ENCODE measurements at regions not wholly inside any gene's neighbourhood (a gene's known extent, or its start where the extent isn't known, plus 50 kb on each side); places are given as distances from the start of the nearest gene placed in this dataset.
"Not testable (repeated sequence)": the region's sequence is repeated elsewhere in the genome, so short reads cannot be mapped to it uniquely, and the experiment has no call there.

GRCh38 chr7:49707891-49708290 is 65.5 kb upstream of the VWC2 start:
- Histone ChIP-seq H3K36me3 (ENCODE audit: control insufficient read depth, insufficient read depth, low read length) (no peaks in the 10 kb centered on the region), H3K9me3 (ENCODE audit: control insufficient read depth, low read length) (no peaks in the 10 kb centered on the region), H3K27ac (ENCODE audit: insufficient read depth, low read depth, low read length, poor library complexity, severe bottlenecking) (no peak overlapping the region), H3K4me1 (ENCODE audit: control insufficient read depth, insufficient read depth, low read length) (no peaks in the 10 kb centered on the region), H3K27me3 (ENCODE audit: control insufficient read depth, insufficient read depth, low read length, poor library complexity, severe bottlenecking) (no peaks in the 10 kb centered on the region), H3K4me3 (ENCODE audit: insufficient read depth, low read depth, low read length) (no peak overlapping the region)
- 63 to 65% methylated on average over 2 to 3 of the region's 3 CpGs for WGBS, 2 experiments

- WGBS, 2 experiments: 93 to 96% methylated on average over 5 of the region's 5 CpGs
- Histone ChIP-seq H3K27ac (ENCODE audit: insufficient read depth, low read depth, low read length, poor library complexity, severe bottlenecking) (no peak overlapping the region), H3K4me1 (ENCODE audit: control insufficient read depth, insufficient read depth, low read length) (no peaks in the 10 kb centered on the region), H3K4me3 (ENCODE audit: insufficient read depth, low read depth, low read length) (no peak overlapping the region), H3K27me3 (ENCODE audit: control insufficient read depth, insufficient read depth, low read length, poor library complexity, severe bottlenecking) (no peaks in the 10 kb centered on the region), H3K36me3 (ENCODE audit: control insufficient read depth, insufficient read depth, low read length) (no peaks in the 10 kb centered on the region), H3K9me3 (ENCODE audit: control insufficient read depth, low read length) (no peaks in the 10 kb centered on the region)
These were observed 64.8 kb upstream of the VWC2 start for GRCh38 chr7:49708590-49708989.

- H3K27me3 ChIP-seq (ENCODE audit: control insufficient read depth, insufficient read depth, low read length, poor library complexity, severe bottlenecking); H3K27ac ChIP-seq (ENCODE audit: insufficient read depth, low read depth, low read length, poor library complexity, severe bottlenecking); H3K9me3 ChIP-seq (ENCODE audit: control insufficient read depth, low read length); H3K4me1 ChIP-seq (ENCODE audit: control insufficient read depth, insufficient read depth, low read length); H3K4me3 ChIP-seq (ENCODE audit: insufficient read depth, low read depth, low read length); H3K36me3 ChIP-seq (ENCODE audit: control insufficient read depth, insufficient read depth, low read length): not testable (repeated sequence)
- WGBS, 2 experiments: 96% methylated on average over 28 of the region's 28 CpGs
These were observed 62.2 kb upstream of the VWC2 start for GRCh38 chr7:49711072-49711723.

GRCh38 chr7:49714182-49714581 is 59.3 kb upstream of the VWC2 start:
- Histone ChIP-seq H3K9me3 (ENCODE audit: control insufficient read depth, low read length) (no peaks in the 10 kb centered on the region), H3K36me3 (ENCODE audit: control insufficient read depth, insufficient read depth, low read length) (no peaks in the 10 kb centered on the region), H3K4me3 (ENCODE audit: insufficient read depth, low read depth, low read length) (no peak overlapping the region), H3K27ac (ENCODE audit: insufficient read depth, low read depth, low read length, poor library complexity, severe bottlenecking) (no peak overlapping the region), H3K27me3 (ENCODE audit: control insufficient read depth, insufficient read depth, low read length, poor library complexity, severe bottlenecking) (no peaks in the 10 kb centered on the region), H3K4me1 (ENCODE audit: control insufficient read depth, insufficient read depth, low read length) (no peaks in the 10 kb centered on the region)
- WGBS, 2 experiments: 45 to 84% methylated on average over 1 to 2 of the region's 2 CpGs

DNA sequence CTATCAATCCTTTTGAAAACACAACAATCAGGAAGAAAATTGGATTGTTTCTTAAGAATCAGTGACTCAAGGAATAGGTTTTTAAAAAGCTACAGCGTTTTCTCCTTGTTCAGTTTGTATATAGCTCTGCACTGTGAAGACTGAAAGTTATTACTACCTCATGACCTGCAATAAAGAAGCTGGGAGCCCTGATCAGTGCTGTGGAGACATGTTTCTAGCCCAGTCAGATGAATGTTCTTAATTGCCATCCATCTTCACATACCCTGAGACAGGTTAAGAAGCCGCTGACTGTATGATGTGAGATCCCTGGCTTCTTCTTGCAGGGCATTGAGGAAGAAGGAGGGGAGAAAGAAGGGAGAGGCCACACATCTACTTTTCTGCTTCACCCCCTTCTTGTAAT is 58.0 kb upstream of the VWC2 start:
- Histone ChIP-seq H3K36me3 (ENCODE audit: control insufficient read depth, insufficient read depth, low read length) (no peaks in the 10 kb centered on the region), H3K27me3 (ENCODE audit: control insufficient read depth, insufficient read depth, low read length, poor library complexity, severe bottlenecking) (no peaks in the 10 kb centered on the region), H3K4me3 (ENCODE audit: insufficient read depth, low read depth, low read length) (no peak overlapping the region), H3K27ac (ENCODE audit: insufficient read depth, low read depth, low read length, poor library complexity, severe bottlenecking) (no peak overlapping the region), H3K4me1 (ENCODE audit: control insufficient read depth, insufficient read depth, low read length) (no peaks in the 10 kb centered on the region), H3K9me3 (ENCODE audit: control insufficient read depth, low read length) (no peaks in the 10 kb centered on the region)
- WGBS, 2 experiments: 92 to 100% methylated on average over 1 to 2 of the region's 2 CpGs

- no peaks in the 10 kb centered on the region for H3K36me3 ChIP-seq (ENCODE audit: control insufficient read depth, insufficient read depth, low read length)
- no peaks in the 10 kb centered on the region for H3K4me1 ChIP-seq (ENCODE audit: control insufficient read depth, insufficient read depth, low read length)
- H3K27me3 ChIP-seq (ENCODE audit: control insufficient read depth, insufficient read depth, low read length, poor library complexity, severe bottlenecking): no peaks in the 10 kb centered on the region
- 88 to 96% methylated on average over 2 of the region's 2 CpGs for WGBS, 2 experiments
- H3K4me3 ChIP-seq (ENCODE audit: insufficient read depth, low read depth, low read length): no peak overlapping the region
- H3K27ac ChIP-seq (ENCODE audit: insufficient read depth, low read depth, low read length, poor library complexity, severe bottlenecking): no peak overlapping the region
- no peaks in the 10 kb centered on the region for H3K9me3 ChIP-seq (ENCODE audit: control insufficient read depth, low read length)
These were observed 55.9 kb upstream of the VWC2 start for GRCh38 chr7:49717547-49717946.

GRCh38 chr7:49718760-49719159 is 54.7 kb upstream of the VWC2 start:
- WGBS, 2 experiments: 82 to 95% methylated on average over 2 to 3 of the region's 4 CpGs
- Histone ChIP-seq H3K27ac (ENCODE audit: insufficient read depth, low read depth, low read length, poor library complexity, severe bottlenecking) (no peak overlapping the region), H3K4me1 (ENCODE audit: control insufficient read depth, insufficient read depth, low read length) (no peaks in the 10 kb centered on the region), H3K4me3 (ENCODE audit: insufficient read depth, low read depth, low read length) (no peak overlapping the region), H3K27me3 (ENCODE audit: control insufficient read depth, insufficient read depth, low read length, poor library complexity, severe bottlenecking) (no peaks in the 10 kb centered on the region), H3K9me3 (ENCODE audit: control insufficient read depth, low read length) (no peaks in the 10 kb centered on the region), H3K36me3 (ENCODE audit: control insufficient read depth, insufficient read depth, low read length) (no peaks in the 10 kb centered on the region)

DNA sequence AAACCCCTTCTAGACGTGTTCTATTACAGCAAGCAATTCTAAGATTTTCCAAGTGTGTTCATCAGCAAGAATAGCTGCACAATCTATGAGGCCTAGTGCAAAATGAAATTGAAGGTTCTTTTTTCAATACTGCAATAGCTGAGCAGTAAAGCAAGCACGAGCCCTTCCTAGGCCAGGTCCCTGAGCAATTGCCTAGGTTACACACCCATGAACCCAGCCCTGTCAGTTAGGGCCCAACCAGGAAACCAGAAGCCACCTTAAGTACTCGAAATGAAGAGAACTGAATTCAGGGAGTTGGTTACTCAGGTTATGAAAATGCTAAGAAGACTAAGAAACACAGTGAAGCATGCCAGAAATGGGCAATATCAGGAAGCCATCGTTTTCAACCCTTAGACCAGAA is 52.0 kb upstream of the VWC2 start:
- 92 to 93% methylated on average over 4 of the region's 4 CpGs for WGBS, 2 experiments
- H3K27ac ChIP-seq (ENCODE audit: insufficient read depth, low read depth, low read length, poor library complexity, severe bottlenecking): no peak overlapping the region
- H3K36me3 ChIP-seq (ENCODE audit: control insufficient read depth, insufficient read depth, low read length): no peaks in the 10 kb centered on the region
- H3K4me3 ChIP-seq (ENCODE audit: insufficient read depth, low read depth, low read length): no peak overlapping the region
- no peaks in the 10 kb centered on the region for H3K27me3 ChIP-seq (ENCODE audit: control insufficient read depth, insufficient read depth, low read length, poor library complexity, severe bottlenecking)
- H3K4me1 ChIP-seq (ENCODE audit: control insufficient read depth, insufficient read depth, low read length): no peaks in the 10 kb centered on the region
- H3K9me3 ChIP-seq (ENCODE audit: control insufficient read depth, low read length): no peaks in the 10 kb centered on the region
